ENCODE measurements at regions not wholly inside any gene's neighbourhood (a gene's known extent, or its start where the extent isn't known, plus 50 kb on each side); places are given as distances from the start of the nearest gene placed in this dataset.
"Not testable (repeated sequence)": the region's sequence is repeated elsewhere in the genome, so short reads cannot be mapped to it uniquely, and the experiment has no call there.

DNA sequence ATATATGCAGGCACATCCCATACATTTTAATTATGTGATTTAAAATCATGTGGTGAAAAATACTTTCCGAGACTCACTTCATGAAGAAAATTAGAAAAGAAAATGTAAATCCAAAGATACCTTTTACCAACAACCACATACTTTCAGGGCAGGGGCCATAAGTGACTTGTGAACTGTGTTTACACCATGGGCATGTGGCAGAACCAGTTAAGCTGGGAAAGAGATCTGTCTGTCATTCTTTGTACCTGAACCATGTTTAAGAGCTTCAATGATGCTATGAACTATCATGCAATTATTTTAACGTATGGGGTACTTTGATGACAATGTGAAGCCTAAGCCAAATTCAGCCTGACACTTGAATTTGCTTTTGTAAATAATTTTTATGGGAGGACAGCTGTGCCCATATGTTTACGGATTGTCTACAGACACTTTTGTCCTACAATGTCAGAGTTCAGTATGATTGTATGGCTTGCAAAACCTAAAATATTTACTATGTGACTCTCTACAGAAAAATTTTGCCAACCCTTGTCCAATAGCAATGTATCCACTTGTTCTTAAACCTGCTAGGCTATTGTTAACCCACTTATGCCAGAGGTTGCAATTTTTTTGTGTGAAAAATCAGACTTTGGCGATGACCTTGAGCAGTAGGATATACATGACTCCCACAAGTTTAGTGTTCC lies 654.6 kb downstream of the TNS3 start:
- H3K9me3 Mint-ChIP-seq: peaks cover 5% of the 10 kb centered on the region

GRCh38 chr7:46916581-46916980 lies 665.3 kb downstream of the TNS3 start:
- Mint-ChIP-seq H3K36me3 (no peaks in the 10 kb centered on the region), H3K27me3 (no peaks in the 10 kb centered on the region), H3K4me3 (no peak overlapping the region), H3K9me3 (no peaks in the 10 kb centered on the region), H3K4me1 (ENCODE audit: unreplicated experiment) (no peaks in the 10 kb centered on the region), H3K27ac (no peak overlapping the region)
- TF ChIP-seq CTCF (conservative IDR thresholded peaks at IDR 0.05): no peak
- no peak for DNase-seq (ENCODE audit: extremely low spot score, unreplicated experiment)

More for the DNA sequence above, 654.6 kb downstream of the TNS3 start:
- H3K27me3 Mint-ChIP-seq: no peaks in the 10 kb centered on the region
- H3K36me3 Mint-ChIP-seq: peaks cover 4% of the 10 kb centered on the region
- peak overlapping the region; percentile 39 for H3K27ac Mint-ChIP-seq
- no peak for DNase-seq (ENCODE audit: extremely low spot score, unreplicated experiment)
- H3K4me1 Mint-ChIP-seq (ENCODE audit: unreplicated experiment): peaks cover 3% of the 10 kb centered on the region
- no peak for TF ChIP-seq CTCF (conservative IDR thresholded peaks at IDR 0.05)
- H3K4me3 Mint-ChIP-seq: peak overlapping the region; percentile 21

- H3K9me3 Mint-ChIP-seq: no peaks in the 10 kb centered on the region
- no peak overlapping the region for H3K27ac Mint-ChIP-seq
- TF ChIP-seq CTCF (conservative IDR thresholded peaks at IDR 0.05): no peak
- peaks cover 7% of the 10 kb centered on the region for H3K4me1 Mint-ChIP-seq (ENCODE audit: unreplicated experiment)
- no peaks in the 10 kb centered on the region for H3K27me3 Mint-ChIP-seq
- no peak overlapping the region for H3K4me3 Mint-ChIP-seq
- no peak for DNase-seq (ENCODE audit: extremely low spot score, unreplicated experiment)
- no peaks in the 10 kb centered on the region for H3K36me3 Mint-ChIP-seq
Measured at GRCh38 chr7:46912692-46913091, 669.2 kb downstream of the TNS3 start.

DNA sequence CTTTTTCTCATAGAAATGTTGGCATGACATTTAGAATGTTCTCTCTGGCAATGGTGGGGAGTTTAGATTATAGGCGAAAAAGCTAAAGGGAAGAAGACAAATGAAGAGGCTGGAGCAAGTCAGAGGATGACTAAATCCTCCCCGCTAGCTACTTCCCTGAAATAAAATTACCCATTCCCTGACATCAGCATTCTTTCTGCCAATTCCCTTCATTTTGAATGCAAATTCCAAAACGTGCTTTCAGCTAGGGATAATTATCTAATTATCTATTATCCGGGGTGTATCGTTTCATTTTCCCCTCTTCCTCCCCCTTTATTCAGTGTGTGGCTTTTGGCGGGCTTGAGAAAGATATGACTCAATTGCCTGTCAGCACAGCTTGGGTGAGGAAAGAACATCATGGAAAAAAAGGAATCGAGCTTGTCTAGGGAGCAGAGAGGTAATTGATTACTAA lies 672.3 kb downstream of the TNS3 start:
- peaks cover 7% of the 10 kb centered on the region for H3K4me1 Mint-ChIP-seq (ENCODE audit: unreplicated experiment)
- H3K27ac Mint-ChIP-seq: no peak overlapping the region
- no peaks in the 10 kb centered on the region for H3K27me3 Mint-ChIP-seq
- H3K9me3 Mint-ChIP-seq: no peaks in the 10 kb centered on the region
- no peak overlapping the region for H3K4me3 Mint-ChIP-seq
- no peak for DNase-seq (ENCODE audit: extremely low spot score, unreplicated experiment)
- no peaks in the 10 kb centered on the region for H3K36me3 Mint-ChIP-seq
- no peak for TF ChIP-seq CTCF (conservative IDR thresholded peaks at IDR 0.05)

DNA sequence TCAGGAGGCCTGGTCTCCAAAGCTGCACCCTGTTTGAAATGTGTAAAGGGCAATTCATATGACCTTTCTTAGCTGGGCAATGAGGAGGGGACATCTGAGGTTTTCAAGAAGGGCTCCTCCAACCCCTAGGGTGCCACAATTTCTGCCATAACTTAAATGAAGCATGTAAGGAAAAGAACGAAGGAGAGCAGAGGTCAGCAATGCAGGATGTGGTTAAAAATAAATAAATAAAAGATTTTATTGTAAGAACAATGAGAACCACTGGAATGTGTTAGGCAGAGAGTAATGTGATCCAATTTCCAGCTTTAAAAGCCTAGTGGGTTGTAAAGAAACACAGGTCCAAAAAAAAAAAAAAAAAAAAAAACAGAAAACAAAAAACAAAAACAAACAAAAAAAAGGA lies 673.1 kb downstream of the TNS3 start:
- Mint-ChIP-seq H3K4me3 (no peak overlapping the region), H3K27me3 (no peaks in the 10 kb centered on the region), H3K36me3 (no peaks in the 10 kb centered on the region), H3K9me3 (no peaks in the 10 kb centered on the region), H3K27ac (no peak overlapping the region), H3K4me1 (ENCODE audit: unreplicated experiment) (peaks cover 7% of the 10 kb centered on the region)
- TF ChIP-seq CTCF (conservative IDR thresholded peaks at IDR 0.05): no peak
- DNase-seq (ENCODE audit: extremely low spot score, unreplicated experiment): no peak

DNA sequence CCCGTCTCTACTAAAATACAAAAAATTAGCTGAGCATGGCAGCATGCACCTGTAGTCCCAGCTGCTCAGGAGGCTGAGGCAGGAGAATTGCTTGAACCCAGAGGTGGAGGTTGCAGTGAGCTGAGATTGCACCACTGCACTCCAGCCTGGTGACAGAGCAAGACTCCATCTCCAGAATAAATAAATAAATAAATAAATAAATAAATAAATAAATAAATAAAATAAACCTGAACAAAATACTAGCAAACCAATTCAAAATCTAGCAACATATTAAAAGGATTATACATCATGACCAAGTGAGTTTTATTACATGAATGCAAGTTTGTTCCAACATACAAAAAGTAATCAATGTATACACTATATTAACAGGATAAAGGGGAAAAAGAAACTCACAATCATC lies 677.4 kb downstream of the TNS3 start:
- not testable (repeated sequence) for H3K4me1 Mint-ChIP-seq (ENCODE audit: unreplicated experiment); H3K4me3 Mint-ChIP-seq; H3K27ac Mint-ChIP-seq; H3K27me3 Mint-ChIP-seq; DNase-seq (ENCODE audit: extremely low spot score, unreplicated experiment); H3K9me3 Mint-ChIP-seq; H3K36me3 Mint-ChIP-seq
